GM12878 (cell line): ENCODE measurements at regions not wholly inside any gene's neighbourhood (a gene's known extent, or its start where the extent isn't known, plus 50 kb on each side); places are given as distances from the start of the nearest gene placed in this dataset.

Source experiments
- BACH1 ChIP-seq: fragments of 450-650 bp; IDR thresholded peaks from 2 replicates; pipeline ENCODE4 v1.6.1; 2017; ENCODE audit warnings: mild to moderate bottlenecking, borderline replicate concordance
- CHD1 ChIP-seq: IDR thresholded peaks from 2 replicates; pipeline ENCODE4 v1.6.1; 2012; ENCODE audit warnings: low read depth, low read length, improper control_type of control experiment
- CTCF ChIP-seq, 3 experiments: IDR thresholded peaks in 2 of 3; conservative IDR thresholded peaks in 1 of 3; 2 replicates each; pipeline ENCODE4 v1.5.1; 2011; ENCODE audit warnings: low read depth in 3 of 3, low read length in 3 of 3, mild to moderate bottlenecking in 3 of 3, control low read depth in 2 of 3, moderate library complexity in 2 of 3, inconsistent platforms in 1 of 3, mixed read lengths in 1 of 3; ENCODE audit not compliant: control insufficient read depth in 2 of 3, insufficient read depth in 1 of 3; ENCODE audit errors: extremely low read depth in 1 of 3
- EZH2 ChIP-seq: IDR thresholded peaks from 2 replicates; pipeline ENCODE4 v1.6.1; 2012; ENCODE audit warnings: low read depth, mild to moderate bottlenecking, control low read depth, inconsistent platforms, low read length, borderline replicate concordance; ENCODE audit not compliant: control insufficient read depth
- FOS ChIP-seq: IDR thresholded peaks from 3 replicates; pipeline ENCODE4 v1.6.1; 2011; ENCODE audit warnings: borderline replicate concordance; ENCODE audit not compliant: insufficient read length; ENCODE audit errors: extremely low read depth
- FOXM1 ChIP-seq: IDR thresholded peaks from 2 replicates; pipeline ENCODE4 v1.6.1; 2012; ENCODE audit warnings: low read depth, mild to moderate bottlenecking, inconsistent platforms, low read length, moderate library complexity
- POLR2A ChIP-seq: IDR thresholded peaks from 2 replicates; pipeline ENCODE4 v1.6.1; 2011; ENCODE audit warnings: low read depth, mild to moderate bottlenecking, low read length
- SMAD5 ChIP-seq: IDR thresholded peaks from 2 replicates; pipeline ENCODE4 v1.6.1; 2016; ENCODE audit warnings: antibody characterized with exemption, low read depth

- TF ChIP-seq EZH2 (no peak), SMAD5 (no peak), CTCF (IDR thresholded peaks at IDR 0.05 in 2 of 3, conservative IDR thresholded peaks at IDR 0.05 in 1 of 3; ENCODE audit: control insufficient read depth in 2 of 3, extremely low read depth in 1 of 3, insufficient read depth in 1 of 3, low read depth in 3 of 3, low read length in 3 of 3) (no peak), BACH1 (no peak), FOS (no peak), FOXM1 (no peak), POLR2A (no peak), CHD1 (no peak)
Observed at GRCh38 chr18:61261870-61262269, 71.4 kb upstream of the CDH20 start.
